ENCODE measurements at regions not wholly inside any gene's neighbourhood (a gene's known extent, or its start where the extent isn't known, plus 50 kb on each side); places are given as distances from the start of the nearest gene placed in this dataset.

DNA sequence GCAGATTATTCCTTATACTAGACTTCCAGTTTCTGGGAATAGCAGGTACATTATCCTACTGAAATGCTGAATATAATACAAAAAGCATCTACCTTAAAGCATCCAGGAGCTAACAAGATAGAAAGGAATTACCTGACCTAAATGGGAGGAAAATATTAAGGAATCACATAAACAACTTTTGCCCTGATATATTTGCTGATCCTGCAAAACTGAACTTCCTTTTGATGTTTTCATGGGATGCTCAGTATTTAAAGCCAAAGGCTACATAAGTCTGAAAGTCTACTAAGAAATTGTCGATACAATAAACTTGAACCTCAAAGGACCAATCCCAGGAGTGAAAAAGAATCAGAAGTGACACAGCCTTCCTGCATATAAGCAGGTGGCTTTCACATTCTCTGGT, 85.6 kb upstream of the C1orf21 start:
- FAIRE-seq: no peak
- no peaks in the 10 kb centered on the region for H3K36me3 ChIP-seq (ENCODE audit: control insufficient read depth, insufficient read depth, low read length)

DNA sequence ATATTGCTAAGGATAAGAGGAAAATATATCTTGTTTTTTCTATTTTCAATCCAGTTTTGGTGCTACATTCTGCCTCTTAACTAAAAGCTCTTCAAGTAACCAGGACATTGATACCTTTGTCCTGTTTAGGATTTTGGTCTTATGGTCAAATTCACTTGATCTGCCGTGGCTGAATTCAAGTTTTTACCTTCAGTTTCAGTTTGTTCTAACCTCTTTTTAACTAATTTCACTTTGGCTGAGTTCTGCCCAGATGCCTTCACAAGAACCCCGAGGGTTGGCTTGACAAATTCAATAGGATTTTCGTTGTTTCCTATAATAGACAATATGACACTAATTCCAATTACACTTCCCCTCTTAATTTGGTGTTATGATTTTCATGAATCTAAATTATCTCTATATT, 84.5 kb upstream of the C1orf21 start:
- TF ChIP-seq, protein P1, sequence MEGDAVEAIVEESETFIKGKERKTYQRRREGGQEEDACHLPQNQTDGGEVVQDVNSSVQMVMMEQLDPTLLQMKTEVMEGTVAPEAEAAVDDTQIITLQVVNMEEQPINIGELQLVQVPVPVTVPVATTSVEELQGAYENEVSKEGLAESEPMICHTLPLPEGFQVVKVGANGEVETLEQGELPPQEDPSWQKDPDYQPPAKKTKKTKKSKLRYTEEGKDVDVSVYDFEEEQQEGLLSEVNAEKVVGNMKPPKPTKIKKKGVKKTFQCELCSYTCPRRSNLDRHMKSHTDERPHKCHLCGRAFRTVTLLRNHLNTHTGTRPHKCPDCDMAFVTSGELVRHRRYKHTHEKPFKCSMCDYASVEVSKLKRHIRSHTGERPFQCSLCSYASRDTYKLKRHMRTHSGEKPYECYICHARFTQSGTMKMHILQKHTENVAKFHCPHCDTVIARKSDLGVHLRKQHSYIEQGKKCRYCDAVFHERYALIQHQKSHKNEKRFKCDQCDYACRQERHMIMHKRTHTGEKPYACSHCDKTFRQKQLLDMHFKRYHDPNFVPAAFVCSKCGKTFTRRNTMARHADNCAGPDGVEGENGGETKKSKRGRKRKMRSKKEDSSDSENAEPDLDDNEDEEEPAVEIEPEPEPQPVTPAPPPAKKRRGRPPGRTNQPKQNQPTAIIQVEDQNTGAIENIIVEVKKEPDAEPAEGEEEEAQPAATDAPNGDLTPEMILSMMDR (IDR thresholded peaks at IDR 0.05; ENCODE audit: insufficient read depth, low read length, severe bottlenecking): no peak
- no peaks in the 10 kb centered on the region for H3K36me3 ChIP-seq (ENCODE audit: control insufficient read depth, insufficient read depth, low read length)
- H3K4me3 ChIP-seq (ENCODE audit: low read depth, low read length): no peak overlapping the region
- H3K27me3 ChIP-seq (ENCODE audit: control insufficient read depth, insufficient read depth, low read length): no peaks in the 10 kb centered on the region
- FAIRE-seq: no peak
- no peak for DNase-seq (ENCODE audit: low read depth)

More for the DNA sequence above, 85.6 kb upstream of the C1orf21 start:
- Histone ChIP-seq H3K4me3 (ENCODE audit: low read depth, low read length) (no peak overlapping the region), H3K27me3 (ENCODE audit: control insufficient read depth, insufficient read depth, low read length) (no peaks in the 10 kb centered on the region)
- TF ChIP-seq, protein P1 (IDR thresholded peaks at IDR 0.05; ENCODE audit: insufficient read depth, low read length, severe bottlenecking): no peak
- no peak for DNase-seq (ENCODE audit: low read depth)

GRCh38 chr1:184310157-184310819, 76.5 kb upstream of the C1orf21 start:
- FAIRE-seq (no peak), DNase-seq (ENCODE audit: low read depth) (no peak)
- TF ChIP-seq, protein P1 (IDR thresholded peaks at IDR 0.05; ENCODE audit: insufficient read depth, low read length, severe bottlenecking): no peak
- Histone ChIP-seq H3K27me3 (ENCODE audit: control insufficient read depth, insufficient read depth, low read length) (no peaks in the 10 kb centered on the region), H3K36me3 (ENCODE audit: control insufficient read depth, insufficient read depth, low read length) (no peaks in the 10 kb centered on the region), H3K4me3 (ENCODE audit: low read depth, low read length) (no peak overlapping the region)

DNA sequence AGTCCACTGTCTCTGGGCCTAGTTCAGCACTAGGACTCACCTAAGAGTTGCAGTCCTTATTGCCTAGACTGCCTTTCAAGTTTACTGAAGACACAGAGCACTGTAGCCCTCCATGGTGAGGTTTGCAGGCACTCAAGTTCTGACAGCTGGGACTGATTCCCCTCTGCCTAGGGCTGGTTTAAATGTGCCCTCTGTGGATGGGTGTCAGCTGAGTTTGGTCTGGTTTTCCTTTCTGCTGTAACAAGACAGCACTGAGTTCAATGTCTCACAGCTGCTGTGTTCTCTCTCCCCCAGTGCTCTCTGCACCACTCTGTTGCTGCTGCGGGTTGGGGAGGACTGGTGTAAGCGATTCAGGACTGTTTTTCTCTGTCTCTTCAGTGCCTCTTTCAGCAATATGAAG, 75.2 kb upstream of the C1orf21 start:
- TF ChIP-seq, protein P1 (IDR thresholded peaks at IDR 0.05; ENCODE audit: insufficient read depth, low read length, severe bottlenecking): no peak
- peaks cover 4% of the 10 kb centered on the region for H3K27me3 ChIP-seq (ENCODE audit: control insufficient read depth, insufficient read depth, low read length)
- FAIRE-seq (no peak), DNase-seq (ENCODE audit: low read depth) (no peak)
- H3K4me3 ChIP-seq (ENCODE audit: low read depth, low read length): no peak overlapping the region
- no peaks in the 10 kb centered on the region for H3K36me3 ChIP-seq (ENCODE audit: control insufficient read depth, insufficient read depth, low read length)

- FAIRE-seq (no peak), DNase-seq (ENCODE audit: low read depth) (no peak)
- peaks cover 4% of the 10 kb centered on the region for H3K27me3 ChIP-seq (ENCODE audit: control insufficient read depth, insufficient read depth, low read length)
- H3K36me3 ChIP-seq (ENCODE audit: control insufficient read depth, insufficient read depth, low read length): no peaks in the 10 kb centered on the region
- no peak overlapping the region for H3K4me3 ChIP-seq (ENCODE audit: low read depth, low read length)
- TF ChIP-seq, protein P1 (IDR thresholded peaks at IDR 0.05; ENCODE audit: insufficient read depth, low read length, severe bottlenecking): no peak
Observed at GRCh38 chr1:184315254-184315653, 71.6 kb upstream of the C1orf21 start.

DNA sequence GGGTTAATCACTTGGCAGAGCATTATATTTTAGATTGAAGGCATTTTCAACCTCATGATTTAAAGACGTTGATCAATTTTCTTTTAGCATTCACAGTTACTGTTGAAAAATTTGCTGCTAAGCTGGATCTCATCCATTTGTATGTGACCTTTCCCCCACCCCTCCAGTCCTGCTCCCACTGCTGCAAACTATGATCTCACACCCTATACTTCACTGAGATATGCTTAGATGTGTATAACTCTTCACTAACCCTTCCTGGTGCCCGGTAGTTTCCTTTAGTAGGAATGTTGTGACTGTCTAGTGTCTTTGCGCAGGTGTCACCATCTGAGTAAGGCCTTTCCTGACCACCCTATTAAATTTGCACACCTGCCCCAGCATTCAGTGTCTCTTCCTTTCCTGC, 67.0 kb upstream of the C1orf21 start:
- no peak for DNase-seq (ENCODE audit: low read depth)
- FAIRE-seq: peak; percentile 23
- Histone ChIP-seq H3K36me3 (ENCODE audit: control insufficient read depth, insufficient read depth, low read length) (no peaks in the 10 kb centered on the region), H3K27me3 (ENCODE audit: control insufficient read depth, insufficient read depth, low read length) (peaks cover 4% of the 10 kb centered on the region), H3K4me3 (ENCODE audit: low read depth, low read length) (no peak overlapping the region)
- TF ChIP-seq, protein P1 (IDR thresholded peaks at IDR 0.05; ENCODE audit: insufficient read depth, low read length, severe bottlenecking): no peak
